NCI-H526 treated with DMSO at 0.1 percent for 48 hours (cell line): ENCODE measurements at regions not wholly inside any gene's neighbourhood (a gene's known extent, or its start where the extent isn't known, plus 50 kb on each side); places are given as distances from the start of the nearest gene placed in this dataset.
A peak's percentile ranks its signal among the peaks of the same experiment; 100 is the strongest.

Experiments
- DNase-seq: peaks from one replicate; lab custom pipeline; 2025; lab: John Stamatoyannopoulos, UW

GRCh38 chr5:15206133-15206532 lies 293.8 kb upstream of the FBXL7 start:
- no peak for DNase-seq

- DNase-seq: no peak
These were observed 296.6 kb upstream of the FBXL7 start for GRCh38 chr5:15203376-15203775.

GRCh38 chr5:15191012-15191411 lies 309.0 kb upstream of the FBXL7 start:
- no peak for DNase-seq

GRCh38 chr5:15183520-15183919 lies 311.9 kb upstream of the ANKH start:
- DNase-seq: no peak

GRCh38 chr5:15170173-15170572 lies 298.6 kb upstream of the ANKH start:
- DNase-seq: no peak

- no peak for DNase-seq
These were observed 296.8 kb upstream of the ANKH start for GRCh38 chr5:15168358-15168757.

GRCh38 chr5:15160091-15160490 lies 288.5 kb upstream of the ANKH start:
- DNase-seq: no peak

GRCh38 chr5:15159606-15160005 lies 288.0 kb upstream of the ANKH start:
- no peak for DNase-seq

- DNase-seq: no peak
These were observed 270.9 kb upstream of the ANKH start for GRCh38 chr5:15142458-15142857.

GRCh38 chr5:15137414-15137813 lies 265.8 kb upstream of the ANKH start:
- no peak for DNase-seq

GRCh38 chr5:15135661-15136060 lies 264.1 kb upstream of the ANKH start:
- no peak for DNase-seq

GRCh38 chr5:15133456-15133965 lies 261.9 kb upstream of the ANKH start:
- no peak for DNase-seq

- no peak for DNase-seq
These were observed 261.3 kb upstream of the ANKH start for GRCh38 chr5:15132816-15133405.

GRCh38 chr5:15131909-15132308 lies 260.3 kb upstream of the ANKH start:
- no peak for DNase-seq

GRCh38 chr5:15124871-15125568 lies 253.4 kb upstream of the ANKH start:
- DNase-seq: no peak

GRCh38 chr5:15124461-15124860 lies 252.9 kb upstream of the ANKH start:
- no peak for DNase-seq

GRCh38 chr5:15117688-15118087 lies 246.1 kb upstream of the ANKH start:
- DNase-seq: no peak

- DNase-seq: no peak
These were observed 245.4 kb upstream of the ANKH start for GRCh38 chr5:15116996-15117395.

GRCh38 chr5:15106530-15107283 lies 235.1 kb upstream of the ANKH start:
- no peak for DNase-seq

GRCh38 chr5:15105799-15106393 lies 234.3 kb upstream of the ANKH start:
- DNase-seq: peak; percentile 14

- DNase-seq: no peak
These were observed 232.3 kb upstream of the ANKH start for GRCh38 chr5:15103864-15104263.

- no peak for DNase-seq
These were observed 231.6 kb upstream of the ANKH start for GRCh38 chr5:15103130-15103529.

GRCh38 chr5:15097552-15097951 lies 226.0 kb upstream of the ANKH start:
- no peak for DNase-seq
